Activated CD8-positive, alpha-beta T cell treated with anti-CD3 and anti-CD28 coated beads for 36 hours (primary cell): ENCODE measurements at regions not wholly inside any gene's neighbourhood (a gene's known extent, or its start where the extent isn't known, plus 50 kb on each side); places are given as distances from the start of the nearest gene placed in this dataset.

Experiments used
- ATAC-seq: fragments of 200-7000 bp; cut with Tn5 transposase; one replicate; pipeline ENCODE4 v1.10.0; 2021; ENCODE audit warnings: mild to moderate bottlenecking, moderate library complexity
- CTCF ChIA-PET: fragments of 350-600 bp; sonication (Branson Sonifier 250); formaldehyde crosslinking; loops from one replicate; lab custom pipeline; 2021; ENCODE audit warnings: antibody characterized with exemption; lab: Charles Lee
- POLR2A ChIA-PET: fragments of 350-600 bp; sonication (Branson Sonifier 250); formaldehyde crosslinking; loops from one replicate; lab custom pipeline; 2021; ENCODE audit warnings: antibody characterized with exemption; lab: Charles Lee
- DNase-seq: peaks from one replicate; pipeline ENCODE4 v3.0.0-alpha.2; 2020
- H3K27ac Mint-ChIP-seq: one replicate; pipeline ENCODE4 v1.8.0; 2021; ENCODE audit warnings: mild to moderate bottlenecking, mixed read lengths
- H3K27me3 Mint-ChIP-seq: one replicate; pipeline ENCODE4 v1.8.0; 2021; ENCODE audit warnings: mixed read lengths
- H3K36me3 Mint-ChIP-seq: one replicate; pipeline ENCODE4 v1.8.0; 2021; ENCODE audit warnings: low read depth, mixed read lengths
- H3K4me1 Mint-ChIP-seq: one replicate; pipeline ENCODE4 v1.8.0; 2021; ENCODE audit warnings: low read depth, mixed read lengths
- H3K4me3 Mint-ChIP-seq: one replicate; pipeline ENCODE4 v1.8.0; 2021; ENCODE audit warnings: mild to moderate bottlenecking, moderate library complexity, mixed read lengths
- H3K9me3 Mint-ChIP-seq: one replicate; pipeline ENCODE4 v1.8.0; 2021; ENCODE audit warnings: mixed read lengths
- intact Hi-C: fragments of 100-400 bp; cut with micrococcal nuclease; formaldehyde crosslinking; loops from one replicate; pipeline ENCODE4 v1.10.0; 2022
- TF ChIP-seq, protein P1 (sequence below): fragments of 200-600 bp; IDR thresholded peaks from one replicate; pipeline ENCODE4 v1.8.0; 2022; ENCODE audit warnings: antibody characterized with exemption, mild to moderate bottlenecking

- ChIA-PET CTCF (interaction anchor here (1.5 kb wide), 1 partner anchor 14 kb away, joined by 3 read pairs; no protein-coding TSS in a partner anchor), POLR2A (no interaction called here)
- Mint-ChIP-seq H3K27me3 (no peaks in the 10 kb centered on the region), H3K36me3 (no peaks in the 10 kb centered on the region), H3K27ac (no peak overlapping the region), H3K9me3 (no peaks in the 10 kb centered on the region), H3K4me3 (no peak overlapping the region), H3K4me1 (no peaks in the 10 kb centered on the region)
- DNase-seq (no peak), ATAC-seq (no peak)
- TF ChIP-seq, protein P1, sequence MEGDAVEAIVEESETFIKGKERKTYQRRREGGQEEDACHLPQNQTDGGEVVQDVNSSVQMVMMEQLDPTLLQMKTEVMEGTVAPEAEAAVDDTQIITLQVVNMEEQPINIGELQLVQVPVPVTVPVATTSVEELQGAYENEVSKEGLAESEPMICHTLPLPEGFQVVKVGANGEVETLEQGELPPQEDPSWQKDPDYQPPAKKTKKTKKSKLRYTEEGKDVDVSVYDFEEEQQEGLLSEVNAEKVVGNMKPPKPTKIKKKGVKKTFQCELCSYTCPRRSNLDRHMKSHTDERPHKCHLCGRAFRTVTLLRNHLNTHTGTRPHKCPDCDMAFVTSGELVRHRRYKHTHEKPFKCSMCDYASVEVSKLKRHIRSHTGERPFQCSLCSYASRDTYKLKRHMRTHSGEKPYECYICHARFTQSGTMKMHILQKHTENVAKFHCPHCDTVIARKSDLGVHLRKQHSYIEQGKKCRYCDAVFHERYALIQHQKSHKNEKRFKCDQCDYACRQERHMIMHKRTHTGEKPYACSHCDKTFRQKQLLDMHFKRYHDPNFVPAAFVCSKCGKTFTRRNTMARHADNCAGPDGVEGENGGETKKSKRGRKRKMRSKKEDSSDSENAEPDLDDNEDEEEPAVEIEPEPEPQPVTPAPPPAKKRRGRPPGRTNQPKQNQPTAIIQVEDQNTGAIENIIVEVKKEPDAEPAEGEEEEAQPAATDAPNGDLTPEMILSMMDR: no peak
- intact Hi-C loops: no loop called here
Observed at GRCh38 chr1:168881656-168882260, 152.8 kb upstream of the DPT start.

GRCh38 chr1:168887381-168887780, 158.4 kb upstream of the DPT start:
- Mint-ChIP-seq H3K9me3 (no peaks in the 10 kb centered on the region), H3K27me3 (no peaks in the 10 kb centered on the region), H3K36me3 (no peaks in the 10 kb centered on the region), H3K4me3 (no peak overlapping the region), H3K4me1 (no peaks in the 10 kb centered on the region), H3K27ac (no peak overlapping the region)
- ChIA-PET POLR2A (no interaction called here), CTCF (no interaction called here)
- TF ChIP-seq, protein P1: no peak
- intact Hi-C loops: no loop called here
- DNase-seq (no peak), ATAC-seq (no peak)

DNA sequence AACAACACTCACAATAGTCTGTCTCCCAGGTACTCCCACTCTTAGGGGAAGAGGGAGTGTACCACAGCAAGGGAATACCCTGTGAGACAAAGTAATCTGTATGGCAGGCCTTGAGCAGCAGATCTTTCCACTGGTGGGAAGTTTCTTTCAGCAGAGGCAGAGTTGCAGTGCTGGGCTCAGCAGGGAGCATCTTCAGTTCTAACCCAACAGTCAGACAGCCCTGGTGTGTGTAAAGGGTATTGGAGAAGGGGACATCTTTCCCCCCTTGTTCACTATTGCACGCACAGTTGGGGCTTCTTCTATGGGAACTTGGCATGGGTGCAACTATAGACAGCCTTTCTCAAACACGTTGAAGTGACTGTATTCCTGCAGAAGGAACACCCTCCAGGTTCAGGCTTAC, 159.4 kb upstream of the DPT start:
- Mint-ChIP-seq H3K4me3 (no peak overlapping the region), H3K36me3 (no peaks in the 10 kb centered on the region), H3K27ac (no peak overlapping the region), H3K27me3 (no peaks in the 10 kb centered on the region), H3K4me1 (no peaks in the 10 kb centered on the region), H3K9me3 (no peaks in the 10 kb centered on the region)
- no peak for DNase-seq
- ChIA-PET POLR2A (interaction anchor here (0.6 kb wide), 1 partner anchor 240 kb away, joined by 3 read pairs; no protein-coding TSS in a partner anchor), CTCF (no interaction called here)
- ATAC-seq: no peak
- TF ChIP-seq, protein P1: no peak
- intact Hi-C loops: no loop called here

- TF ChIP-seq, protein P1: no peak
- Mint-ChIP-seq H3K27me3 (peaks cover 21% of the 10 kb centered on the region), H3K27ac (no peak overlapping the region), H3K4me3 (no peak overlapping the region), H3K36me3 (no peaks in the 10 kb centered on the region), H3K9me3 (no peaks in the 10 kb centered on the region), H3K4me1 (no peaks in the 10 kb centered on the region)
- ATAC-seq (no peak), DNase-seq (no peak)
- CTCF ChIA-PET: interaction anchor here (0.9 kb wide), 1 partner anchor 29 kb away, joined by 3 read pairs; no protein-coding TSS in a partner anchor
- POLR2A ChIA-PET: no interaction called here
- intact Hi-C loops: no loop called here
Observed at GRCh38 chr1:168892931-168893330, 163.9 kb upstream of the DPT start.

DNA sequence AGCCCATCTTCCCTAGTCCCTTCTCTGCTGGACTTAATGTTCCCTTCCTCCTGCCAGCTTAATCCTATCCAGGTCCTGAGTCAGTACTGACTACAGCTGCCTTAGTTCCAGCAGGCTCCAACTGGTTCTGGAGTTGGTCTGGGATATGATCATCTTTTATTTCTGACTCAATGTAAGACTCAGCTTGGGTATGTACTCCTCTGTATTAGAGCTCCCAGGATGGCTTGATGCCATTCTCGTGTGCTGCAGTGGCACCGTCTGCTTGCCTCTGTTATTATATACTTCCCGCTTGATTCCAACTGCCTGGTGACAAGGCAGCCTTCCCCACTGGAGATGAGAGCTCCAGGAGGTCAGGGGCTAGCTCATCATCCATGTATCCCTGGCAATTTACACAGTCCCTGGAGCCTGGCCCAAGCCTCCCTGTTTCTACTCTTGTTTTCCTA, 164.4 kb upstream of the DPT start:
- H3K9me3 Mint-ChIP-seq: no peaks in the 10 kb centered on the region
- DNase-seq: no peak

More for the DNA sequence above, 164.4 kb upstream of the DPT start:
- CTCF ChIA-PET: interaction anchor here (0.9 kb wide), 1 partner anchor 30 kb away, joined by 3 read pairs; no protein-coding TSS in a partner anchor
- POLR2A ChIA-PET: no interaction called here
- TF ChIP-seq, protein P1: no peak
- Mint-ChIP-seq H3K27me3 (peaks cover 22% of the 10 kb centered on the region), H3K4me1 (no peaks in the 10 kb centered on the region), H3K4me3 (no peak overlapping the region), H3K36me3 (no peaks in the 10 kb centered on the region), H3K27ac (no peak overlapping the region)
- intact Hi-C loops: no loop called here
- no peak for ATAC-seq
